Uterus (tissue), 2 donors: ENCODE measurements at regions not wholly inside any gene's neighbourhood (a gene's known extent, or its start where the extent isn't known, plus 50 kb on each side); places are given as distances from the start of the nearest gene placed in this dataset.

ENCODE experiments used
- CTCF ChIP-seq, 4 experiments: fragments of 200-600 bp in 2 of 4; fragments of 450-650 bp in 2 of 4; sonication (generic) in 2 of 4; IDR thresholded peaks; one replicate each; pipeline ENCODE4 v1.5.1; 2016 to 2019; ENCODE audit warnings: antibody characterized with exemption in 4 of 4, mild to moderate bottlenecking in 2 of 4, moderate library complexity in 1 of 4
- POLR2A ChIP-seq, 2 donors: fragments of 450-650 bp; IDR thresholded peaks; one replicate each; pipeline ENCODE4 v1.6.1; 2016; ENCODE audit warnings: antibody characterized with exemption in 2 of 2, mild to moderate bottlenecking in 1 of 2, moderate library complexity in 1 of 2

- no peak for TF ChIP-seq CTCF (IDR thresholded peaks at IDR 0.05)
- TF ChIP-seq POLR2A (IDR thresholded peaks at IDR 0.05) = no peak
Observed at GRCh38 chr17:53626286-53626685, 196.4 kb upstream of the KIF2B start.
